Stimulated activated CD4-positive, alpha-beta T cell treated with anti-CD3 and anti-CD28 coated beads, Interleukin-4, amount 100 ng/mL, for 1 hour (primary cell): ENCODE measurements at regions not wholly inside any gene's neighbourhood (a gene's known extent, or its start where the extent isn't known, plus 50 kb on each side); places are given as distances from the start of the nearest gene placed in this dataset.
A peak's percentile ranks its signal among the peaks of the same experiment; 100 is the strongest.
"Not testable (repeated sequence)": the region's sequence is repeated elsewhere in the genome, so short reads cannot be mapped to it uniquely, and the experiment has no call there.

Experiments
- DNase-seq: peaks from one replicate; pipeline ENCODE4 v3.0.0-alpha.2; 2020

DNA sequence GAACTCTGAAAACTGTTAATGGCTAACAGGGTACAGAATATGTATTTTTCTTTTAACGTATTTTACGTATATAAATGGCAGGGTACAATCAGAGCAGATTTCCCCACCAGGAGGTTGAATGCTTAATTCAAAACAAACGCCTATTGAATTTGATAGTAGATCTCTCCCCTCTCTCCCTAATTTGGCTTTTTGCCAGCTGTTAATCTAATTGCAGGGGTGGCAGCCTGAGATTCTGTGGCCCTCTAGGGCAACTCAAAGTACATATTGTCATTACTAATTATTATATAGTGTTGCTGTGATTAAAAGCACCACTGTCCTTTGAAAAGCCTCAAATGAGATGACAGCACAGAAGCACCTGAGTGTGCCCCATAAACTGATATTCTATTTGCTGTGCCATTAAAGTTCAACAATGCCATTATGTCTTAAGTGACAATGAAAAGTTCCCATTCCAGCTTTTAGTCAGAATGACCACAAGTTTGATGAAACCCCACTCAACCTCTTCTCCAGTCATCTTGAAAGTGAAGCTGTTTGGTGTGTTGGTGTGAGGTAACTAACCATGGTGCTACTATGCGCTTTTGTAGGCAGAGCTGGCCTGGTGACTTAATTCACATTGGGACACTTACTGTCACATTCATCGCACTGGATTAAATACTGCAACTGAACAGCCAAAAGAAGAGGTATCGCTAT is 351.4 kb downstream of the KCNRG start:
- DNase-seq, result no peak

DNA sequence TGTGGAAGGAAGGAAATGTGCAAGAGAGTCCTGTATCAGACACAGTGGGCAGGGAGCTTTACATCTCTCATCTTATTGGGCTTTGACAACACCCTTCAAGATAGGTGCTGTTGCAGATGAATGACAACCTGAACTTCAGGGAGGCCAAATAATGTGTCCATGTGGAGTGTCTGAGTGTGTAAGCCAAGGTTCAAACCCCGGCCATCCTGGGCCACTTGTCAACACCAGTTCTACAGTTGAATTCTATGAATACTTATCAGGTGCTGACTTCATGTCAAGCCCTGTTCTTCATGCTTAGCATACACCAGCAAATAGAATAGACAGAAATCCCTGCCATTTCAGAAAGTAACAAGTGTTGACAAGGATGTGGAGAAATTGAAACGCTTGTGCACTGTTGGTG is 354.4 kb downstream of the KCNRG start:
- DNase-seq, result no peak

DNA sequence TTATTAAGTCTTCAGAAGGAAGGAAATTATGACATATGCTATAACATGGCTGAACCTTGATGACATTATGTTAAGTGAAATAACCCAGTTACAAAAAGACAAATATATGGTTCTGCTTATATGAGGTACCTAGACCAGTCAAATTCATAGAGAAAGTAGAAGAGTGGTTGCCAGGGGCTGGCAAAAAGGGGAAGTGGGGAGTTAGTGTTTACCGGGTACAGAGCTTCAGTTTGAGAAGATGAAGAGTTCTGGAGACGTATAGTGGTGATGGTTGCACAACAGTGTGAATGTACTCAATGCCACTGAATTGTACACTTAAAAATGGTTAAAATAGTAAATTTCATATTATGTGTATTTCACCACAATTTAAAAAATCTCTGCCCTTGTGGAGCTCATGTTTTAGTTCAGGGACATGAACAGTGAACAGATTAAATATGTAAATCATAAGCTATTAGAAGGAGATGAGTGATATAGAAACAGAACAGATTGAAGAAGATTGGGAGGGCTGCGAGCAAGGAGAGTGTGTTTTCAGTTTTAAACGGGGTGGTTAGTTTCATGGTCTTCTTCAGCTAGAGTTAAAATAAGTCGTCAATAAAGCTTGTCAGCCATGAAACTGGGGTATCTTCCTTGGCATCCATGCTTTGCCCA is 355.2 kb downstream of the KCNRG start:
- DNase-seq, result no peak

DNA sequence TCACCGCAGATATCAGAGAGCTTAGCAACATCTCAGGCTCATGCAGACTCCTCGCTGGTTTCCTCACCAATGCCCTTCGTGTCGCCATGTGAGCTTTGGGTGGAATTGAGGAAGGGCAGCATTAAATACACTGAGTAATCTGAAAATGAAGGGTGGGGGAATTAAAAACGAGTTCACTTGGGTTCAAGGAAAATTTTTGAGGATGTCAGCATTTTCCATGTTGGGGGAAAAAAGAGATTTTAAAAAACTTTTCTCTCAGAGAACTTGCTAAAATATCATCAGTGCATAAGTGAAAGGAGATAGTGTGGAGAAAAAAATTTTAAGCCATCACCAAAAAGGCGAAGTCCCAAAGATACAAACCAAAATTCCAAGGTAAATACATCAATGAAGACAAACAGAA is 359.3 kb downstream of the KCNRG start:
- no peak for DNase-seq

DNA sequence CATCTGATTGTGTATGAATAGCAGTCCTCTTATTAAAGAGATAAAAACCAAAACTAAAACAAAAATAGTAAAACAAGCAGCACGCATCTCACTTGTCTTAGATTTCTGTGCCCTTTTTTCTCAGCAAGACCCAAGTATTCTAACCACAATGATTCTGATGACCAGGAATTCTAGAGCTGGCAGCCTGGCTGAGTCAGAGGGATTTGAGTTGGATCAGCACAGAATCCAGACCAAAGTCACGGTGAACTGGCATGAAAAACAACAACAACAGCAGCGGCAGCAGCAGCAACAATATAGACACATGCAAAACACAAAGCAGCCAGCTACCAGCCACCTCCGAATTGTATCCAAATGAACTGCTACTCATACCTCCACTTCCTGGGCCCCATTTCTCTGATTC is 360.5 kb downstream of the KCNRG start:
- DNase-seq, result no peak

DNA sequence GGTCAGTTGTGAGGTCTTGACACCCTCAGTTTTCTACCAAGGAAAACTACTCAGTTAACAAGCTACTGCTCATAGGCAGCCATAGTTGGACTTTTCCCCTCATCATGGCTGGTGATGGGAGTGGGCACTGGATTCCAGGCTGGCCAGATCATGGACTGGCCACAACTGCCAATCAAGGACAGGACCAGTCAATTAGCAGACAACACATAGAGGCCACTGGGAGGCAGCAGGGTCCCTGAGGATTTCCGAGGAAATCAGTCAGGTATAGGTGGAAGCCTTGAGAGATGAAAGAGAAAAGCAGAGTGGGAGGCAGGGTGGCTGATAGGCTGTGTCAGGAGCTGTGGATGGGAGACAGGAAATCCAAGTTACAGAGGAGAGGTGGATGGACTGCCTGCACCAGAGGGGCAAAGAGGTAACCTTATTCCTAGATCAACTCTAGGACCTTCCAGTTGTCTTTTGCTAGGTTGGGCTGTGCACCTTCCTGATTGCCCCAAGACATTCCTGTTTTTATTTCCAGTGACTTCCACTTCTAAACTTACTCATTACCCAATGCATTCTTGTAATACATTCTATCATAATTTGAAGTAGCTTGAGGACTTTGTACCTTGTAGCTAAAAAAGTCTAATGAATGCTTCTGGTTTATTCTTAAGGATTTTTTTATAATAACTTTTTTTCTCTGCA is 361.8 kb downstream of the KCNRG start:
- DNase-seq, result no peak

DNA sequence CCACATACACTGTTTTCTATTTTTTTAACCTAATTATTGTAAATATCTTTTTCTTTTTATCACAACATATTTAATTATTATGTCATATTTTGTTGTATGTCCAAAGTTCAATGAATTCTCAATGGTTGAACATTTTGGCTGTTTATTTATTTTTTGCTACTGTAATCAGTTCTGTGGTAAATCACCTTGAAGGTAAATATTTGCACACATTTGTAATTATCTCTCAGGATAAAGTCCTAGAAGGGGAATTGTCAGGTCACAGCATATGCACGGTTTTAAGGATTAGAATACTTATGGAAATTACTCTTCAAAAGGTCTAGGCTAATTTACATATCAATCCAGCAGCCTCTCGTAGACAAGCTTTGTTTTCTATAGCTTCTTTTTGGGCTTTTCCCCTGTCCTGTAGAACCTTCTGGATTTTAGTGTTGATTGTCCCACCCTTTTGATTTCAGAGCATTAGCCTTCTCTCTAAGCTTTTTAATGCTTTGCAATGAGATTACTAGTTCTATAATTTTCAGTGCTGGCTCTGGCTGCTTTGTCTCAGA is 362.6 kb downstream of the KCNRG start:
- DNase-seq, result no peak

DNA sequence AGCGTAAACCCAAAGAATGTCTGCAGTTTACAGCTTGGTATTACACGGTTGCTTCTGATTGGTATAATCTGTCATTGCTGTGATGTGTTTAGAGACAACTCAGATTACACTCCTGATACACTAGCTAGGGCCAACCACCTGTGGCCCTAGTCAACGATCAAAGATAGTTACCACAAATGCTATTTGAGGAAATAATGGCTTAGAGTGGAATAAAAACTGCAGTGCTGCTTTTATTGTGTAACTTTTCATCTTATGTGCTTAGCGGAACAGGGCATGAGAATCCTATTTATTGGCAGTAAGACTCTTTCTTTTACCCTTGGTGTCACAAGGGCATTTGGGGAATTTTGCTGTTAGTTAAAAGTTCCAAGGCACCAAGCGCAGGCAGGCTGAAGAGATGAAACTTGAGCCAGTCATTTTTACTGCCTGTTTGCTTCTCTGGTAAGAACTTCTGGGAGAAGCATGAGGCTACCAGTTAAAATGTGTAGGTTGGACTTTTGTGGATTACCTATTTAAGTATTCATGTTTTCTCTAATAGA is 363.3 kb downstream of the KCNRG start:
- DNase-seq, result no peak

DNA sequence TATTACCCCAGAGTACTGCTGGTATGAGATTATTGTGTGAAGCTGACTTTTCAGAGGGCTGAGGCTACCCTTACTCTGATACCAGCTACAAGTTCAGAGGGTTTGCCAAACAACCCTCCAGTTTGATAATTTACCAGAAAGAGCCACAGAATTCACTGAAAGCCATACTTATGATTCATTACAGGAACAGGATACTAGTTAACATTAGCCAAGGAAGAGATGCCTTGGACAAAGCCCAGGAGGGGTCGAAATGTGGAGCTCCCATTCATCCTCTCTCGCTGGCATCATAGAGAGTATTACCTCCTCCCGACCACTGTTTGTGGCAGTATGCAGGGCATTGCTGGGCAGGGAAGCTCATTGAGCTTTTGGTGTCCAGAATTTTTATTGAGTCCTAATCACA is 364.3 kb downstream of the KCNRG start:
- DNase-seq, result no peak

DNA sequence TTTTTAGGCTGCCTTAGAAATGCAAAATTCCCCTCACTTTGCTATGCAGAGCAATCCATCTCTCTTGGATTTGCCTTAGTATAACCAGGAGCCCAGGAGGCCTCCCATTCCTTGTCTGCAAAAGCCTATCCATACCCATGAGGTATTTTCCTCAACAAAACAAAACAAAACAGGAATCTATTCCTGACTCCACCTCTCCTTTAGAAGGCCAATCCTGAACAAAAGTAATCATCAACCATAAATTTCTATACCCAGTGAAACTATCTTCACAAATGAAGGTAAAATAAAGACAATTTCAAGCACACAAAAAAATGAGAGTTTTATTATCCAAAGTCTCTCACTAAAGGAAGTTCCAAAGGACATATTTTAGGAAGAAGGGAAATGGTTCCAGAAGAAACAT is 365.7 kb downstream of the KCNRG start:
- no peak for DNase-seq

DNA sequence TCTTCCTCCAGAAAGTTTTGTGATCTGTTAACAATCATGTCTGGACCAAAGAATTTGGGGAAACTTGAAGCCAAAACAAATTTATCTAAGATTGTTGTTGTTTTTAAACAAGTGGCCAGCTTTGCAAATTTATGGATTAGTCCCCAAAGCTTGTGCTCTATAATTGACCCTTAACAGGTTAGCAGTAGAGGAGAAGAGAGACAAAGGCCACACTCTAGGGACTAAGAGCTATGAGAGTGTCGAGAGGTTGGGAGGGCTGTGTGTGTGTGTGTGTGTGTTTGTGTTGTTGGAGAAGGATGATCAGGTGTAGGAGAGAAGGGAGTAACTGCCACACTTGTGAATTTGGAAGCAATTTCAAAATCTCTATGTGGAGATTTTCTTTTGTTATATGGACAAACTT is 367.3 kb downstream of the KCNRG start:
- no peak for DNase-seq

DNA sequence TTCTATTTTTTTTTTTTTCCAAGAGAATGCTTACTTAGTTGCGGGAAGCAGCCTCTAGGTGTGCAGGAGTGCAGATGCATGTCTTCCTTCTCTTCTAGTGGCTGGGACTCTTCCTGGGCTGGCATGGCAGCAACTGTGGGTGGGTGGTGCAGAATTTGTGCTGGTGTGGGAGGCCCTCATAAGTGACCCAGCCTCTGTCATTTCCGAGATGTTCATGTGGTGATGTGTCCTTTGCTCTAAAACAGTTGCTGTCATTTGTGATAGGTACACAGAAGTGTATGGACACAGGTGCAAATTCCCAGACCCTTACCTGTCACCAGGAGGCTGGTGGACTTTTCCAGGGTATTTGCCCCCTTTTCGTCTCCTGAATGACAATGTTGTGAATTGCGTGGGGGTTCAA is 367.7 kb downstream of the KCNRG start:
- no peak for DNase-seq

DNA sequence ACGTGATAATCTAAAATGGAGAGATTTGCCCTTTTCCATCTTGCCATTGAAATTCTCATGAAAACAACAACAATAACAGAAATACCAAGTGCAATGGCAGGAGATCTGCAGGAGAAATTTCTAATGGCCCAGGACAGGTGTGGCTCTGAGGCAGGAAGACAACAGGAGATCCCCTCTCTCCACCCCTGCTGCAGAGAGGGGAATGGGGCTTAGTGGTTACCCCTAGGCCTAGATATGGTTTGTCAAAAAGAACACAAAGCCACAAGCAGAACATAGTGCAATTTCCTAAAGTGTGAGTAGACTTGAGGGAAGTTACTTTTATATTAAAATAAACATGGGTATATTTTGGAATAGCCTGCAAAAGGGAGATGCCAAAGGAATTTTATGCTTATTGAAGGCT is 369.5 kb downstream of the KCNRG start:
- DNase-seq, result no peak

DNA sequence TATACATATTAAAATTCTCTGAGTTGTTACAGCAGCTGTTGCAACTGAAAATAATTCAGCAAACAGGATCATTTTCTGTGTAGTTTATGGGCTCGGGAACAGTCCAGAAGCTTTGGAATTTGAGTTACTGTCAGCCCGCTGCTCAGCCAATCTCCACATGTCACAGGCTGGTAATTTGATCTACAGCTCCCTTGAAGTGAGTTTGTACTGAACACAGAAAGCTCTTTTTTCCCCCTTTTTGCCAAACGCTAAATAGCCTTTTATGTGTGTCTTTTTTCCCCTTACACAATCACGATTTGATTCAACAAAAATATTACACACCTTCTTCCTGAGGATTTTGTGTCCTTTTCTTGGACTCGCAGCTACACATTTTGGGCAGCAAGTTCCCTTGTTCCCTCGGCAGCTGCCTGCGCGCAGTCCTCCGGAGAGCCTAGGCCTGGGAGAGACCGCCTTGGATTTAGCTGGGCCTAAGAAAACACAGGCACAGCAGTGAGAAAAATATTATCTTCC is 371.4 kb downstream of the KCNRG start:
- no peak for DNase-seq

DNA sequence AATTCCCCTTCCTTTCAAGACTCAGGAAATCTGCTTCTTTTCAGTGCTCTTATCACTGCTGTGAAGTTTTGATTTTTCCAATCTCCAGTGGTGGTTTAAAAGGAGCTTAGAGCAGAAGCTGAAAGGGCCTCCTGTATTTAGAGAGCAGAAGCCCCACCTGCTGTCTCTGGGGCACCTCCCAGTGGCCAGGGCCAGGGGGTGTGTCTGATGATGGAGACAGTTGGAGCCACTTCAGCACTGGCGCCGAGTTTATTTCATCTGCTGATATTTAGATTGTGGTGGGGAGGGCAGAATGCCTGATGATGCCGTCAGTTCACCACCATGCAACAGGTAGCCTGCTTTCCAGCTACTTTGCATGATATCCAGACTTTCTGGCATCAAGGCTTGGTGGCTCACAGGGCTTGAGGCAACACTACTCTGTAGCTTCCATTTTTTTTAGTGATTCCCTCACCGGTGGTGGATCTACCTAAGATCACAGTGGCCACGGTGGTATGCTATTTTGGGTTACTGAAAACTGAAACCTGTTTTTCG is 371.9 kb downstream of the KCNRG start:
- peak; percentile 36 for DNase-seq

DNA sequence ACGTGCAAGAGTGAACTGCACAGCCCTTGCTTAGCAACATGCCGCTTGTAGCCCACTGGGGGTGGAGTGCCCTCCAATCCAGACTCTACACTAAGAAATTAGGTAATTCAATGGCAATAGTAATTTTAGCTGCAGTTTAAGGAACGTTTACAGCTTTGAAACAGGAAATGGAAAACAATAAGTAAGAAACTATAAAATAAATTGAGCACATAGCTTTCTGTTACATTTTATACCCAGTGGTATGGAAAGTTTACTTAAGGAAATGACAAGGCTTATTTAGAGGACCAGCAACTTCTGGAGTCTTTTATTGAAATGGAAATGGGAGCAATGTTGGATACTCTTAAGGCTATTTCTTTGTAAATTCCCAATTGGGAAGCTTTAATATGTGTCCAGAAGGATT is 373.2 kb downstream of the KCNRG start:
- DNase-seq, result no peak

DNA sequence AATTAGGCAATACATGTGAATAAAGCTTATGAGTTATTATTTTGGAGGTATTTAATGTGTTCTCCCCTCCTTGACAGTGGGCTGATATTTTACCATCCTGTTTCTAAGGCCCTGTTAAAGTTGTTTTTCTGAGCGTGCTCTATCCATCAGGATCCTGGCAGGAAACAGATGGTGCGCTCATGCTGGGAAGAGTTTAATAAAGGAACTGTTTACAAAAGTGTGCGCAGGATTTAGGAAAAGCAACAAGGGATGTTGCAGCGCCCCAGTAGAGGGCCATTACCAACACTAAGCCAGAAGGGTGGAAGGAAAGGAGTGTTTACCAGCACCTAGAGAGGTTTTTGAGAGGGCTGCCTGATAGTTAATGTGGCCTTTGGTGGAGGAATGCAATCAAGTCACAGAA is 374.5 kb downstream of the KCNRG start:
- no peak for DNase-seq

DNA sequence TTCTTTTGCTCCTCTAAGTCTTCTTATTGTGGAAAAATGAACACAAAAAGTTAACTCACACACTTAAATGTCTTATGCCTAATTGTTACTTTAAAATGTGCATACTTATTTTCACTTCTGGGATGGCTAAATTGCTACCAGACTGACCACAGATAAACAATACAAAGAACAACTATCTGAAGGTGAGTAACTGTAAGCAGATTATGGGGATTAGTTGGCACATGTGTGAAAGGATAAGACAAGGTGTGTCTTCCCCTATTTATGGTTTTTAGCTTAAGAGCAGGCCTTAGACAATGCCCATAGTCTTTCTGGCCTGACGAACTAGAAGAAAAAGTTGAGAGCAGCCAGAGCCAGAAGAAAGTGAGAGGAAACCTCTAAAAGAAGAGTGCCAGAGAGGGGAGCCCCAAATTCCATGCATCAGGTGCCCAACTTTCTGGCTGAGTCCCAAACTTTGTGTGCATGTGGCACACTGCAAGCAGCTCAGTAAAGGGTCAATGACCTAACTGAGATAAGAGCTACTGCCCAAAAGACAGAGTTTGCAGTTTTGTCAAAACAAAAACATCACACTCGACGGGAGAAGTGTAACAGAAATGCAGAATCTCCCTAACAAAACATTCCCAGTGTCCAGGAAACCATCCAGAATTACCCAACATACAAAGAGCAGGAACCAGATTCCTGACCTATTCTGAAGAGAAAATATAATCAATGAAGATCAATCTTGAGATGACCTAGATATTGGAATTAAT is 375.4 kb downstream of the KCNRG start:
- DNase-seq, result no peak

DNA sequence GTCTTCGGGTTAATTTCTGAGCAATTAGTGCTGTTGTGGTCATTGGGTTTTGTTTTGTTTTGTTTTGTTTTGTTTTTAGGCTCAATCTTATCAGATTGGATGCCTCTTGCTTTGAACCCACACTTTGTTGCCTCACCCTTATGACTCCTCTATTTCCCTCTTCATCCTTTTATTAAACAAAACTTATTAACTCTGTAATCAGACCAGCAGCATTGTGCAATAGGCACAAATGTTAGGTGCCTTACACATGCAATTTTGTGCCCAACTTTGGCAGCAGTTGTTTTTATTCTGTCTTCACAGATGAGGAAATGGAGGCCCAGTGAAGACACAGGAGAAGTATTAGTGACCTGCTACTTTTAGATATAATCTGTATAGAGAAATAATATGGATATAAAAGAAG is 377.7 kb downstream of the KCNRG start:
- no peak for DNase-seq

DNA sequence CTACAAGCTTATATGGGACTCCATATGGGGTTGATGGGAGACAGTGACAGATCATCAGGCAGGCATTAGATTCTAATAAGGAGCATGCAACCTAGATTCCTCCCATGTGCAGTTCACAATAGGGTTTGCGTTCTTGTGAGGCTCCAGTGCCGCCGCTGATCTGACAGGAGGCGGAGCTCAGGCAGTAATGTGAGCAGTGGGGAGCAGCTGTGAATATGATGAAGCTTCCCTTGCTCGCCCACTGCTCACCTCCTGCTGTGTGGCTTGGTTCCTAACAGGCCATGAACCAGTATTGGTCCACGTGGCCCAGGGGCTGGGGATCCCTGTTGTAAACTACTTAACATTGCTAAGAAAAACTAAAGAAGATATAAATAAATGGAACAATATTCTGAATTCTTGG is 378.4 kb downstream of the KCNRG start:
- no peak for DNase-seq

DNA sequence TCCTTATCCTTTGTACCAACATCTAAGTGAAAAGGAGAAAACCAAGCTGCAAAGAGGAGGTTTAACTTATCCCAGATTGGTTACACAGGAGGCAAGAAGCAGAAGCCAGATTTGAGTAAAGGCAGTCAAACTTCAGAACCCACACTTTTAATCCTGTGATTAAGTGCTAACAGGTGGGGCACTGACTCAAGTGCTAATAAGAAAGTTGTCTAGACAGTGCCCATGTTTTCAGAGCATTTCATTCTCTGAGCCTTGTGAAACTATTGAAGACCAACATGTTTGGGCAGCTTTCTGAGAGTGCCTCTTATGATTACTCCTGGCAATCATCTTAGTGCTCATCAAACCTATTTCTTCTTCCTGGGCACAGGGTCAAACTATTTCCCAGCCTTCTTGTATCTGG is 380.8 kb downstream of the KCNRG start:
- no peak for DNase-seq

DNA sequence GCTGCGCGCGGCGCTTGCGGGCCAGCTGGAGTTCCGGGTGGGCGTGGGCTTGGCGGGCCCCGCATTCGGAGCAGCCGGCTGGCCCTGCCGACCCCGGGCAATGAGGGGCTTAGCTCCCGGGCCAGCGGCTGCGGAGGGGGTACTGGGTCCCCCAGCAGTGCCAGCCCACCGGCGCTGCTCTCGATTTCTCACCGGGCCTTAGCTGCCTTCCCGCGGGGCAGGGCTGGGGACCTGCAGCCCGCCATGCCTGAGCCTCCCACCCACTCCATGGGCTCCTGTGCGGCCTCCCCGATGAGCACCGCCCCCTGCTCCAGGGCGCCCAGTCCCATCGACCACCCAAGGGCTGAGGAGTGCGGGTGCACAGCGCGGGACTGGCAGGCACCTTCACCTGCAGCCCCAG is 381.4 kb downstream of the KCNRG start:
- not testable (repeated sequence) for DNase-seq
